BE2C (cell line): ENCODE measurements at regions not wholly inside any gene's neighbourhood (a gene's known extent, or its start where the extent isn't known, plus 50 kb on each side); places are given as distances from the start of the nearest gene placed in this dataset.

ENCODE experiments used
- DNase-seq: peaks from one replicate; pipeline ENCODE4 v3.0.0-alpha.2; 2020
- H3K27me3 ChIP-seq: fragments of 250-450 bp; sonication (Bioruptor Pico); 2 replicates; pipeline ENCODE4 v1.5.1; 2020; ENCODE audit warnings: mild to moderate bottlenecking
- H3K36me3 ChIP-seq: fragments of 250-450 bp; sonication (Bioruptor Pico); 2 replicates; pipeline ENCODE4 v1.5.1; 2020; ENCODE audit warnings: mild to moderate bottlenecking
- H3K4me1 ChIP-seq: fragments of 250-450 bp; sonication (Bioruptor Pico); 2 replicates; pipeline ENCODE4 v1.5.1; 2020
- H3K4me3 ChIP-seq: 2 replicates; pipeline ENCODE4 v1.5.1; 2011; ENCODE audit warnings: low read depth, low read length
- H3K9me3 ChIP-seq: fragments of 250-450 bp; sonication (Bioruptor Pico); 2 replicates; pipeline ENCODE4 v1.5.1; 2020
- CTCF ChIP-seq: IDR thresholded peaks from 2 replicates; pipeline ENCODE4 v1.5.1; 2012; ENCODE audit warnings: mild to moderate bottlenecking, low read depth, low read length

GRCh38 chr7:131223151-131223550 is 104.5 kb upstream of the MKLN1 start:
- no peak for DNase-seq
- H3K4me1 ChIP-seq: no peaks in the 10 kb centered on the region
- no peak for TF ChIP-seq CTCF
- H3K9me3 ChIP-seq: no peaks in the 10 kb centered on the region
- H3K4me3 ChIP-seq: no peak overlapping the region
- H3K27me3 ChIP-seq: no peaks in the 10 kb centered on the region
- H3K36me3 ChIP-seq: no peaks in the 10 kb centered on the region

- DNase-seq: no peak
- no peaks in the 10 kb centered on the region for H3K36me3 ChIP-seq
- H3K4me3 ChIP-seq: no peak overlapping the region
- H3K9me3 ChIP-seq: no peaks in the 10 kb centered on the region
- no peaks in the 10 kb centered on the region for H3K4me1 ChIP-seq
- no peak for TF ChIP-seq CTCF
- H3K27me3 ChIP-seq: no peaks in the 10 kb centered on the region
These were observed 102.7 kb upstream of the MKLN1 start for GRCh38 chr7:131224996-131225395.

- TF ChIP-seq CTCF: no peak
- Histone ChIP-seq H3K36me3 (no peaks in the 10 kb centered on the region), H3K4me3 (no peak overlapping the region), H3K9me3 (no peaks in the 10 kb centered on the region), H3K27me3 (no peaks in the 10 kb centered on the region), H3K4me1 (no peaks in the 10 kb centered on the region)
- DNase-seq: no peak
These were observed 101.8 kb upstream of the MKLN1 start for GRCh38 chr7:131225619-131226513.

- Histone ChIP-seq H3K9me3 (no peaks in the 10 kb centered on the region), H3K36me3 (no peaks in the 10 kb centered on the region), H3K4me3 (no peak overlapping the region), H3K27me3 (no peaks in the 10 kb centered on the region), H3K4me1 (no peaks in the 10 kb centered on the region)
- DNase-seq: no peak
- TF ChIP-seq CTCF: no peak
These were observed 101.2 kb upstream of the MKLN1 start for GRCh38 chr7:131226514-131226865.

- H3K4me1 ChIP-seq: peaks cover 7% of the 10 kb centered on the region; the same call in 1 of the 2 replicates
- DNase-seq: no peak
- H3K9me3 ChIP-seq: no peaks in the 10 kb centered on the region
- H3K27me3 ChIP-seq: no peaks in the 10 kb centered on the region
- no peak for TF ChIP-seq CTCF
- H3K36me3 ChIP-seq: no peaks in the 10 kb centered on the region
- no peak overlapping the region for H3K4me3 ChIP-seq
These were observed 96.1 kb upstream of the MKLN1 start for GRCh38 chr7:131231381-131232220.
